SK-N-SH treated with all-trans-retinoic acid at 6 μM for 48 hours (cell line): ENCODE measurements at regions not wholly inside any gene's neighbourhood (a gene's known extent, or its start where the extent isn't known, plus 50 kb on each side); places are given as distances from the start of the nearest gene placed in this dataset.

Experiments used
- ATAC-seq: fragments of 200-7000 bp; cut with Tn5 transposase; 3 replicates; pipeline ENCODE4 v1.9.1; 2020; ENCODE audit warnings: mild to moderate bottlenecking, moderate library complexity
- ARNTL ChIP-seq: fragments of 450-650 bp; formaldehyde crosslinking; IDR thresholded peaks from 2 replicates; pipeline ENCODE4 v1.5.0; 2020; ENCODE audit warnings: low read depth, mild to moderate bottlenecking, moderate library complexity, borderline replicate concordance
- BACH2 ChIP-seq: fragments of 250-450 bp; sonication (Bioruptor Pico); IDR thresholded peaks from 2 replicates; pipeline ENCODE4 v1.9.0; 2021; ENCODE audit warnings: mild to moderate bottlenecking, borderline replicate concordance
- CREB5 ChIP-seq: fragments of 250-450 bp; sonication (Bioruptor Pico); IDR thresholded peaks from 2 replicates; pipeline ENCODE4 v1.5.1; 2020; ENCODE audit warnings: low read depth, mild to moderate bottlenecking, moderate library complexity
- CSDC2 ChIP-seq: fragments of 250-450 bp; sonication (Bioruptor Pico); IDR thresholded peaks from 2 replicates; pipeline ENCODE4 v1.5.0; 2020; ENCODE audit warnings: mild to moderate bottlenecking, moderate library complexity
- CSRNP3 ChIP-seq: fragments of 250-450 bp; sonication (Bioruptor Pico); IDR thresholded peaks from 2 replicates; pipeline ENCODE4 v1.5.1; 2021; ENCODE audit warnings: mild to moderate bottlenecking, moderate library complexity
- ESRRG ChIP-seq: fragments of 250-450 bp; sonication (Bioruptor Pico); IDR thresholded peaks from 2 replicates; pipeline ENCODE4 v1.6.1; 2021; ENCODE audit warnings: mild to moderate bottlenecking
- GLIS3 ChIP-seq: fragments of 250-450 bp; sonication (Bioruptor Pico); IDR thresholded peaks from 2 replicates; pipeline ENCODE4 v1.5.0; 2020; ENCODE audit warnings: mild to moderate bottlenecking, moderate library complexity
- ISL1 ChIP-seq: fragments of 250-450 bp; sonication (Bioruptor Pico); IDR thresholded peaks from 2 replicates; pipeline ENCODE4 v2.1.2; 2022; ENCODE audit warnings: mild to moderate bottlenecking, moderate library complexity
- OSR1 ChIP-seq: fragments of 250-450 bp; sonication (Bioruptor Pico); IDR thresholded peaks from 2 replicates; pipeline ENCODE4 v1.8.0; 2022; ENCODE audit warnings: moderate library complexity, mild to moderate bottlenecking, inconsistent platforms
- POU6F1 ChIP-seq: fragments of 250-450 bp; sonication (Bioruptor Pico); IDR thresholded peaks from 2 replicates; pipeline ENCODE4 v1.8.0; 2021; ENCODE audit warnings: low read depth, mild to moderate bottlenecking, moderate library complexity, borderline replicate concordance
- PPARA ChIP-seq: fragments of 250-450 bp; sonication (Bioruptor Pico); IDR thresholded peaks from 2 replicates; pipeline ENCODE4 v1.5.0; 2020; ENCODE audit warnings: mild to moderate bottlenecking, borderline replicate concordance
- RARB ChIP-seq: fragments of 250-450 bp; sonication (Bioruptor Pico); IDR thresholded peaks from 2 replicates; pipeline ENCODE4 v1.8.0; 2021; ENCODE audit warnings: mild to moderate bottlenecking, moderate library complexity
- SNAI2 ChIP-seq: fragments of 250-450 bp; sonication (Bioruptor Pico); IDR thresholded peaks from 2 replicates; pipeline ENCODE4 v1.5.0; 2020; ENCODE audit warnings: mild to moderate bottlenecking, moderate library complexity
- TCF4 ChIP-seq: fragments of 250-450 bp; sonication (Bioruptor Pico); IDR thresholded peaks from 2 replicates; pipeline ENCODE4 v1.8.0; 2021; ENCODE audit warnings: mild to moderate bottlenecking, moderate library complexity, borderline replicate concordance
- TOX ChIP-seq: fragments of 250-450 bp; sonication (Bioruptor Pico); IDR thresholded peaks from 2 replicates; pipeline ENCODE4 v1.8.0; 2021; ENCODE audit warnings: mild to moderate bottlenecking, moderate library complexity, borderline replicate concordance
- TSHZ2 ChIP-seq: fragments of 250-450 bp; sonication (Bioruptor Pico); IDR thresholded peaks from 2 replicates; pipeline ENCODE4 v1.5.0; 2020; ENCODE audit warnings: mild to moderate bottlenecking, moderate library complexity
- ZC3H10 ChIP-seq: fragments of 250-450 bp; sonication (Bioruptor Pico); IDR thresholded peaks from 2 replicates; pipeline ENCODE4 v1.5.1; 2021; ENCODE audit warnings: mild to moderate bottlenecking, moderate library complexity
- ZFP3 ChIP-seq: fragments of 250-450 bp; sonication (Bioruptor Pico); IDR thresholded peaks from 2 replicates; pipeline ENCODE4 v1.5.0; 2020; ENCODE audit warnings: mild to moderate bottlenecking, moderate library complexity
- ZFP30 ChIP-seq: fragments of 450-650 bp; formaldehyde crosslinking; IDR thresholded peaks from 2 replicates; pipeline ENCODE4 v1.5.0; 2022; ENCODE audit warnings: mild to moderate bottlenecking, moderate library complexity
- ZNF565 ChIP-seq: fragments of 450-650 bp; formaldehyde crosslinking; conservative IDR thresholded peaks from 2 replicates; pipeline ENCODE4 v1.5.0; 2020; ENCODE audit warnings: low read depth, mild to moderate bottlenecking, moderate library complexity
- ZNF70 ChIP-seq: fragments of 450-650 bp; formaldehyde crosslinking; IDR thresholded peaks from 2 replicates; pipeline ENCODE4 v1.5.0; 2020; ENCODE audit warnings: mild to moderate bottlenecking, moderate library complexity
- ZNF8 ChIP-seq: fragments of 450-650 bp; formaldehyde crosslinking; IDR thresholded peaks from 2 replicates; pipeline ENCODE4 v1.5.0; 2020; ENCODE audit warnings: mild to moderate bottlenecking, moderate library complexity
- TF ChIP-seq, protein P1 (sequence below): fragments of 250-450 bp; sonication (Bioruptor Pico); IDR thresholded peaks from 2 replicates; pipeline ENCODE4 v1.8.0; 2020; ENCODE audit warnings: mild to moderate bottlenecking, moderate library complexity, borderline replicate concordance

DNA sequence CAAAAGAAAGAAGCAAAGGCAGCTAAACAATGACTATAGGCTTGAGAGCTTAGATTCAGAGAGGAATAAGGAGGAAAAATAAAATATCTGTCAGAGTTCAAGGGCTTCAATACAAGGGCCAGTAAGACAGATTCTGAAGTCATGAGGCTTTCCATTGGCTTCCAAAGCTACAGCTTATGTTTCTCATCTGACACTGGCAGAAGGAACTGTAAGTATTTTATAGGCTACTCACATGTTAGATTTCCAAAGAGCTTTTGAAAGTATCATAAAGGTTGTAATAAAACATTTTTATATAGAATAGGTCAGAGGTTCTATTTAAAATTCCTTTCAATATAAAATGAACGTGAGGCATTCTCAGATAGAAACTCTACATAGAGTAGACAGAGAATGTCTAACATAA is 746.6 kb upstream of the NXPH2 start:
- no peak for ATAC-seq
- no peak for TF ChIP-seq SNAI2
- TF ChIP-seq TSHZ2 (CRISPR knock-in tag): no peak
- no peak for TF ChIP-seq ZNF8
- no peak for TF ChIP-seq OSR1 (CRISPR knock-in tag)
- no peak for TF ChIP-seq ZFP30 (CRISPR knock-in tag)
- TF ChIP-seq ZNF70 (CRISPR knock-in tag): no peak
- no peak for TF ChIP-seq CSRNP3 (CRISPR knock-in tag)
- TF ChIP-seq ZNF565: no peak
- no peak for TF ChIP-seq PPARA (CRISPR knock-in tag)
- no peak for TF ChIP-seq ZFP3
- TF ChIP-seq TCF4 (CRISPR knock-in tag): no peak
- TF ChIP-seq TOX (CRISPR knock-in tag): no peak
- TF ChIP-seq ESRRG (CRISPR knock-in tag): no peak
- no peak for TF ChIP-seq ARNTL (CRISPR knock-in tag)
- TF ChIP-seq ZC3H10 (CRISPR knock-in tag): no peak
- no peak for TF ChIP-seq ISL1
- no peak for TF ChIP-seq CSDC2 (CRISPR knock-in tag)
- TF ChIP-seq POU6F1 (CRISPR knock-in tag): no peak
- TF ChIP-seq GLIS3 (CRISPR knock-in tag): no peak

DNA sequence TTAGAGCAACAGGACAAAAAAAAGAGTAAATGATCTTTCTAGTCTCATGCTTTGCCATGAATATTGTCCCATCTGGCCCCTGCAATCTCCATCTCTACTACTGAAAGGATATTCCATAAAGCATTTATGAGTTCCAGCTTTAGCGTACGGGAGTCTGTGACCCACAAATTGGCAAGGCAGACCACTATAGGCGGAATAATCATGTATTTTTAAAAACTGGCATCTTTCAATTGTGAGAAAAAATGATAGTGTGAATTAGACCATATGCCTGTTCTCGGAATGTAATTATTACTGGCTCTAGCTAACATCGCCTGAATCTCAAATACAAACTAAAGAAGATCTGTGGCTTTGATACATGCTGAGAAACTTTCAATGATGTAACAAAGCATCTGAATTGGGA is 738.1 kb upstream of the NXPH2 start:
- TF ChIP-seq ZC3H10 (CRISPR knock-in tag) (no peak), TCF4 (CRISPR knock-in tag) (no peak), CREB5 (CRISPR knock-in tag) (no peak), CSDC2 (CRISPR knock-in tag) (no peak), BACH2 (CRISPR knock-in tag) (no peak), RARB (CRISPR knock-in tag) (no peak), ZNF70 (CRISPR knock-in tag) (no peak), ISL1 (no peak), ZFP3 (no peak), ZNF8 (no peak)
- TF ChIP-seq, protein P1, sequence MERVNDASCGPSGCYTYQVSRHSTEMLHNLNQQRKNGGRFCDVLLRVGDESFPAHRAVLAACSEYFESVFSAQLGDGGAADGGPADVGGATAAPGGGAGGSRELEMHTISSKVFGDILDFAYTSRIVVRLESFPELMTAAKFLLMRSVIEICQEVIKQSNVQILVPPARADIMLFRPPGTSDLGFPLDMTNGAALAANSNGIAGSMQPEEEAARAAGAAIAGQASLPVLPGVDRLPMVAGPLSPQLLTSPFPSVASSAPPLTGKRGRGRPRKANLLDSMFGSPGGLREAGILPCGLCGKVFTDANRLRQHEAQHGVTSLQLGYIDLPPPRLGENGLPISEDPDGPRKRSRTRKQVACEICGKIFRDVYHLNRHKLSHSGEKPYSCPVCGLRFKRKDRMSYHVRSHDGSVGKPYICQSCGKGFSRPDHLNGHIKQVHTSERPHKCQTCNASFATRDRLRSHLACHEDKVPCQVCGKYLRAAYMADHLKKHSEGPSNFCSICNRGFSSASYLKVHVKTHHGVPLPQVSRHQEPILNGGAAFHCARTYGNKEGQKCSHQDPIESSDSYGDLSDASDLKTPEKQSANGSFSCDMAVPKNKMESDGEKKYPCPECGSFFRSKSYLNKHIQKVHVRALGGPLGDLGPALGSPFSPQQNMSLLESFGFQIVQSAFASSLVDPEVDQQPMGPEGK (CRISPR knock-in tag): no peak

DNA sequence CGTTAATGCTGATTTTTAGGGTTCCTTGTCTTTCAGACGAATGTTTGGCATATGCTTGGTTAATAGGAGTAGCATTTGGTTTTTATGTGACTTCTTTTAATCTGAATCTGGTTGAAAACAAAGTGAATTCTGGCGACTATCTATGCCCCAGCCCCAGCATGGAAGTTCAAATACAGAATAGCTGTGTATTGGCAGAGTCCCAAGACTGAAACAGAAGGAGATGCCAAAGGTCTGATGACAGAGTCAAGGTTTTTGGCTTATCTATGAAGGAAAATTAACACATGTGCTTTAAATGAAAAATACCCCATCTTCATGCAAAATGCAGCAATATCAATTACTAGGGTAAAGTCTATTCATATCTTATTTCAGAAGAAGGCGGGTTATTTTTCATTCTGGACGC is 734.8 kb upstream of the NXPH2 start:
- TF ChIP-seq RARB (CRISPR knock-in tag) (no peak), ZNF70 (CRISPR knock-in tag) (no peak), TOX (CRISPR knock-in tag) (no peak), ESRRG (CRISPR knock-in tag) (no peak), GLIS3 (CRISPR knock-in tag) (no peak), ZC3H10 (CRISPR knock-in tag) (no peak), ZNF565 (no peak), ARNTL (CRISPR knock-in tag) (no peak), BACH2 (CRISPR knock-in tag) (no peak)
- no peak for ATAC-seq

More for the DNA sequence above, 738.1 kb upstream of the NXPH2 start:
- no peak for ATAC-seq
